ENCODE measurements at regions not wholly inside any gene's neighbourhood (a gene's known extent, or its start where the extent isn't known, plus 50 kb on each side); places are given as distances from the start of the nearest gene placed in this dataset.

- no peak for DNase-seq (ENCODE audit: low spot score)
- Mint-ChIP-seq H3K9me3 (no peaks in the 10 kb centered on the region), H3K36me3 (ENCODE audit: low read depth) (no peaks in the 10 kb centered on the region), H3K27me3 (ENCODE audit: low read depth) (peaks cover 15% of the 10 kb centered on the region), H3K4me3 (no peak overlapping the region), H3K27ac (no peak overlapping the region), H3K4me1 (ENCODE audit: low read depth) (no peaks in the 10 kb centered on the region)
These were observed 310.4 kb downstream of the MTX2 start for GRCh38 chr2:176579608-176580007.

GRCh38 chr2:176581557-176582165, 312.4 kb downstream of the MTX2 start:
- H3K4me1 Mint-ChIP-seq (ENCODE audit: low read depth), result no peaks in the 10 kb centered on the region
- no peak for DNase-seq (ENCODE audit: low spot score)
- H3K36me3 Mint-ChIP-seq (ENCODE audit: low read depth), result no peaks in the 10 kb centered on the region
- peaks cover 24% of the 10 kb centered on the region for H3K27me3 Mint-ChIP-seq (ENCODE audit: low read depth)
- no peak overlapping the region for H3K4me3 Mint-ChIP-seq
- no peak overlapping the region for H3K27ac Mint-ChIP-seq
- H3K9me3 Mint-ChIP-seq, result no peaks in the 10 kb centered on the region

- H3K36me3 Mint-ChIP-seq (ENCODE audit: low read depth), result no peaks in the 10 kb centered on the region
- no peak overlapping the region for H3K27ac Mint-ChIP-seq
- no peak overlapping the region for H3K4me3 Mint-ChIP-seq
- no peaks in the 10 kb centered on the region for H3K4me1 Mint-ChIP-seq (ENCODE audit: low read depth)
- no peaks in the 10 kb centered on the region for H3K9me3 Mint-ChIP-seq
- no peak for DNase-seq (ENCODE audit: low spot score)
- peaks cover 25% of the 10 kb centered on the region for H3K27me3 Mint-ChIP-seq (ENCODE audit: low read depth)
These were observed 312.9 kb downstream of the MTX2 start for GRCh38 chr2:176582176-176582575.

GRCh38 chr2:176582990-176583481, 313.8 kb downstream of the MTX2 start:
- H3K9me3 Mint-ChIP-seq, result no peaks in the 10 kb centered on the region
- peaks cover 21% of the 10 kb centered on the region for H3K27me3 Mint-ChIP-seq (ENCODE audit: low read depth)
- H3K36me3 Mint-ChIP-seq (ENCODE audit: low read depth), result no peaks in the 10 kb centered on the region
- H3K4me3 Mint-ChIP-seq, result no peak overlapping the region
- H3K27ac Mint-ChIP-seq, result no peak overlapping the region
- H3K4me1 Mint-ChIP-seq (ENCODE audit: low read depth), result no peaks in the 10 kb centered on the region
- DNase-seq (ENCODE audit: low spot score), result no peak

GRCh38 chr2:176583607-176584006, 314.4 kb downstream of the MTX2 start:
- Mint-ChIP-seq H3K4me3 (no peak overlapping the region), H3K27ac (no peak overlapping the region), H3K27me3 (ENCODE audit: low read depth) (peaks cover 21% of the 10 kb centered on the region), H3K4me1 (ENCODE audit: low read depth) (no peaks in the 10 kb centered on the region), H3K9me3 (no peaks in the 10 kb centered on the region), H3K36me3 (ENCODE audit: low read depth) (no peaks in the 10 kb centered on the region)
- DNase-seq (ENCODE audit: low spot score), result no peak

- Mint-ChIP-seq H3K4me1 (ENCODE audit: low read depth) (no peaks in the 10 kb centered on the region), H3K27me3 (ENCODE audit: low read depth) (peaks cover 19% of the 10 kb centered on the region), H3K9me3 (no peaks in the 10 kb centered on the region), H3K4me3 (no peak overlapping the region), H3K36me3 (ENCODE audit: low read depth) (no peaks in the 10 kb centered on the region), H3K27ac (no peak overlapping the region)
- DNase-seq (ENCODE audit: low spot score), result no peak
These were observed 315.1 kb downstream of the MTX2 start for GRCh38 chr2:176584333-176584732.

GRCh38 chr2:176585291-176585690, 316.0 kb downstream of the MTX2 start:
- no peak overlapping the region for H3K4me3 Mint-ChIP-seq
- no peaks in the 10 kb centered on the region for H3K36me3 Mint-ChIP-seq (ENCODE audit: low read depth)
- no peaks in the 10 kb centered on the region for H3K4me1 Mint-ChIP-seq (ENCODE audit: low read depth)
- peaks cover 19% of the 10 kb centered on the region for H3K27me3 Mint-ChIP-seq (ENCODE audit: low read depth)
- H3K9me3 Mint-ChIP-seq, result no peaks in the 10 kb centered on the region
- DNase-seq (ENCODE audit: low spot score), result no peak
- H3K27ac Mint-ChIP-seq, result no peak overlapping the region

GRCh38 chr2:176585791-176586190, 316.5 kb downstream of the MTX2 start:
- H3K4me3 Mint-ChIP-seq, result no peak overlapping the region
- no peak for DNase-seq (ENCODE audit: low spot score)

GRCh38 chr2:176589287-176589686, 320.0 kb downstream of the MTX2 start:
- Mint-ChIP-seq H3K4me1 (ENCODE audit: low read depth) (no peaks in the 10 kb centered on the region), H3K27ac (no peak overlapping the region), H3K27me3 (ENCODE audit: low read depth) (peaks cover 12% of the 10 kb centered on the region), H3K4me3 (no peak overlapping the region), H3K36me3 (ENCODE audit: low read depth) (no peaks in the 10 kb centered on the region), H3K9me3 (no peaks in the 10 kb centered on the region)
- DNase-seq (ENCODE audit: low spot score), result no peak

More at GRCh38 chr2:176585791-176586190, 316.5 kb downstream of the MTX2 start:
- no peak overlapping the region for H3K27ac Mint-ChIP-seq
- H3K9me3 Mint-ChIP-seq, result no peaks in the 10 kb centered on the region
- no peaks in the 10 kb centered on the region for H3K36me3 Mint-ChIP-seq (ENCODE audit: low read depth)
- H3K27me3 Mint-ChIP-seq (ENCODE audit: low read depth), result peaks cover 19% of the 10 kb centered on the region
- no peaks in the 10 kb centered on the region for H3K4me1 Mint-ChIP-seq (ENCODE audit: low read depth)

GRCh38 chr2:176589825-176590440, 320.7 kb downstream of the MTX2 start:
- Mint-ChIP-seq H3K4me1 (ENCODE audit: low read depth) (no peaks in the 10 kb centered on the region), H3K27ac (no peak overlapping the region), H3K36me3 (ENCODE audit: low read depth) (no peaks in the 10 kb centered on the region), H3K27me3 (ENCODE audit: low read depth) (peaks cover 12% of the 10 kb centered on the region), H3K9me3 (no peaks in the 10 kb centered on the region), H3K4me3 (no peak overlapping the region)
- DNase-seq (ENCODE audit: low spot score), result no peak

- no peak for DNase-seq (ENCODE audit: low spot score)
- H3K9me3 Mint-ChIP-seq, result no peaks in the 10 kb centered on the region
These were observed 323.0 kb downstream of the MTX2 start for GRCh38 chr2:176592216-176592615.

GRCh38 chr2:176595986-176596385, 326.7 kb downstream of the MTX2 start:
- Mint-ChIP-seq H3K27me3 (ENCODE audit: low read depth) (peaks cover 17% of the 10 kb centered on the region), H3K4me3 (no peak overlapping the region), H3K4me1 (ENCODE audit: low read depth) (no peaks in the 10 kb centered on the region), H3K36me3 (ENCODE audit: low read depth) (no peaks in the 10 kb centered on the region), H3K9me3 (no peaks in the 10 kb centered on the region), H3K27ac (no peak overlapping the region)
- DNase-seq (ENCODE audit: low spot score), result no peak

More at GRCh38 chr2:176592216-176592615, 323.0 kb downstream of the MTX2 start:
- H3K27ac Mint-ChIP-seq, result no peak overlapping the region
- H3K4me3 Mint-ChIP-seq, result no peak overlapping the region
- H3K27me3 Mint-ChIP-seq (ENCODE audit: low read depth), result peaks cover 5% of the 10 kb centered on the region
- H3K36me3 Mint-ChIP-seq (ENCODE audit: low read depth), result no peaks in the 10 kb centered on the region
- H3K4me1 Mint-ChIP-seq (ENCODE audit: low read depth), result no peaks in the 10 kb centered on the region

- no peaks in the 10 kb centered on the region for H3K4me1 Mint-ChIP-seq (ENCODE audit: low read depth)
These were observed 328.7 kb downstream of the MTX2 start for GRCh38 chr2:176597916-176598315.

GRCh38 chr2:176598351-176598750, 329.1 kb downstream of the MTX2 start:
- Mint-ChIP-seq H3K36me3 (ENCODE audit: low read depth) (no peaks in the 10 kb centered on the region), H3K27ac (no peak overlapping the region), H3K27me3 (ENCODE audit: low read depth) (peaks cover 25% of the 10 kb centered on the region), H3K9me3 (no peaks in the 10 kb centered on the region), H3K4me3 (no peak overlapping the region), H3K4me1 (ENCODE audit: low read depth) (no peaks in the 10 kb centered on the region)
- DNase-seq (ENCODE audit: low spot score), result no peak

More at GRCh38 chr2:176597916-176598315, 328.7 kb downstream of the MTX2 start:
- Mint-ChIP-seq H3K4me3 (no peak overlapping the region), H3K27ac (no peak overlapping the region), H3K36me3 (ENCODE audit: low read depth) (no peaks in the 10 kb centered on the region), H3K9me3 (no peaks in the 10 kb centered on the region), H3K27me3 (ENCODE audit: low read depth) (peaks cover 21% of the 10 kb centered on the region)
- no peak for DNase-seq (ENCODE audit: low spot score)

All from T-helper 2 cell treated with Interferon-gamma antibody and Interleukin-4, amounts not matched to agents 5 μg/mL and 100 μg/mL, for 36 hours (primary cell).